A673 (cell line): ENCODE measurements at regions not wholly inside any gene's neighbourhood (a gene's known extent, or its start where the extent isn't known, plus 50 kb on each side); places are given as distances from the start of the nearest gene placed in this dataset.

Experiments used
- BruUV-seq: library from RNA; stranded (reverse); fragments of 400-500 nt; replicated peaks from 2 replicates; lab custom pipeline; 2021; lab: Mats Ljungman, UMichigan
- CTCF ChIA-PET: fragments of 300-600 bp; sonication (Branson Sonifier 250); formaldehyde crosslinking; loops from one replicate; lab custom pipeline; 2022; ENCODE audit warnings: antibody characterized with exemption; lab: Charles Lee
- POLR2A ChIA-PET: fragments of 300-600 bp; sonication (Branson Sonifier 250); formaldehyde crosslinking; loops from one replicate; lab custom pipeline; 2022; ENCODE audit warnings: antibody characterized with exemption; ENCODE audit not compliant: low non-redundant PET; lab: Charles Lee
- DNase-seq: peaks from one replicate; pipeline ENCODE4 v3.0.0-alpha.2; 2015; ENCODE audit warnings: low spot score
- H3K27ac ChIP-seq: fragments of 200-600 bp; sonication (generic); 2 replicates; pipeline ENCODE4 v1.5.1; 2016; ENCODE audit warnings: mixed run types, low read depth, mild to moderate bottlenecking, mixed read lengths, antibody characterized with exemption, low read length; ENCODE audit not compliant: poor library complexity, severe bottlenecking
- H3K27me3 ChIP-seq: fragments of 200-600 bp; sonication (generic); replicated peaks from 2 replicates; pipeline ENCODE4 v1.6.1; 2017; ENCODE audit warnings: mixed run types, low read depth, mild to moderate bottlenecking, mixed read lengths, antibody characterized with exemption, low read length; ENCODE audit not compliant: insufficient read depth, poor library complexity
- H3K36me3 ChIP-seq: fragments of 200-600 bp; sonication (generic); 2 replicates; pipeline ENCODE4 v1.6.1; 2016; ENCODE audit warnings: mixed run types, mild to moderate bottlenecking, mixed read lengths, antibody characterized with exemption, low read length; ENCODE audit not compliant: insufficient read depth, poor library complexity, severe bottlenecking
- H3K4me1 ChIP-seq: fragments of 200-600 bp; sonication (generic); 2 replicates; pipeline ENCODE4 v1.6.1; 2017; ENCODE audit warnings: mixed run types, mild to moderate bottlenecking, mixed read lengths, antibody characterized with exemption, low read length; ENCODE audit not compliant: insufficient read depth, poor library complexity, severe bottlenecking
- H3K4me3 ChIP-seq: fragments of 200-600 bp; sonication (generic); 2 replicates; pipeline ENCODE4 v1.5.1; 2016; ENCODE audit warnings: low read depth, mixed run types, mild to moderate bottlenecking, mixed read lengths, low read length; ENCODE audit not compliant: poor library complexity, severe bottlenecking
- H3K9me3 ChIP-seq: fragments of 200-600 bp; sonication (generic); 2 replicates; pipeline ENCODE4 v1.6.1; 2016; ENCODE audit warnings: mixed run types, low read depth, mild to moderate bottlenecking, mixed read lengths, antibody characterized with exemption, low read length; ENCODE audit not compliant: poor library complexity, severe bottlenecking
- CTCF ChIP-seq: fragments of 300-800, 200-600 bp; sonication (generic); conservative IDR thresholded peaks from 2 replicates; pipeline ENCODE4 v1.5.1; 2017; ENCODE audit warnings: low read depth, mild to moderate bottlenecking, antibody characterized with exemption, low read length, moderate library complexity, mixed read lengths
- EZH2 ChIP-seq: fragments of 200-600 bp; sonication (generic); IDR thresholded peaks from 2 replicates; pipeline ENCODE4 v1.6.1; 2017; ENCODE audit warnings: borderline replicate concordance, low read depth, mild to moderate bottlenecking, mixed read lengths, antibody characterized with exemption, low read length; ENCODE audit not compliant: poor library complexity, severe bottlenecking
- intact Hi-C: fragments of 100-400 bp; cut with micrococcal nuclease; formaldehyde crosslinking; loops from one replicate; pipeline ENCODE4 v1.10.0; 2022; ENCODE audit not compliant: unreplicated experiment

DNA sequence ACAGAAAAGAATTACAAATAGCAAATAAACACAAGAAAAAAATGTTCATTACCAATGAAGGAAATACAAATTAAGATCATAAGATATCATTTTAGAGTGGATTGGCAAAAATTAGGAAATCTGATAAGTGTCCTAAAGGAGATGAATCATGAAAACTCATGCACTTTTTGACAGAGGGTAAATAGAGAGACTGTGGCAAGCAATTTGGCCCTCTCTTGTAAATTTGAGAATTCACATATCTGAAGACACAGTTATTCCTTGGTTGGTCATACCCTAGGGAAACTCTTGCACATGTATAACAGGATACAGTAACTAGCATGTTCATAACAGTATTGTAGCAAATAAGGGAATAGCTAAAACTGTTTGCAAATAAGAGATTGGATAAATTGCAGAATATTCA, 246.0 kb upstream of the GADL1 start:
- H3K9me3 ChIP-seq = no peaks in the 10 kb centered on the region
- H3K27me3 ChIP-seq = no peaks in the 10 kb centered on the region
- no peak overlapping the region for H3K27ac ChIP-seq
- no TSS peak for BruUV-seq
- TF ChIP-seq CTCF (no peak), EZH2 (no peak)
- intact Hi-C loops = no loop called here
- H3K36me3 ChIP-seq = no peaks in the 10 kb centered on the region
- DNase-seq = no peak
- CTCF ChIA-PET = no interaction called here
- POLR2A ChIA-PET = no interaction called here
- no peaks in the 10 kb centered on the region for H3K4me1 ChIP-seq
- no peak overlapping the region for H3K4me3 ChIP-seq

GRCh38 chr3:31142139-31142538, 247.7 kb upstream of the GADL1 start:
- Histone ChIP-seq H3K36me3 (no peaks in the 10 kb centered on the region), H3K27ac (no peak overlapping the region), H3K27me3 (no peaks in the 10 kb centered on the region), H3K4me3 (no peak overlapping the region), H3K4me1 (no peaks in the 10 kb centered on the region), H3K9me3 (no peaks in the 10 kb centered on the region)
- CTCF ChIA-PET = no interaction called here
- no TSS peak for BruUV-seq
- POLR2A ChIA-PET = no interaction called here
- DNase-seq = no peak
- TF ChIP-seq EZH2 = no peak
- no peak for TF ChIP-seq CTCF
- intact Hi-C loops = no loop called here

GRCh38 chr3:31142543-31142942, 248.1 kb upstream of the GADL1 start:
- intact Hi-C loops = no loop called here
- no TSS peak for BruUV-seq
- no peak overlapping the region for H3K4me3 ChIP-seq
- no peaks in the 10 kb centered on the region for H3K36me3 ChIP-seq
- no peak overlapping the region for H3K27ac ChIP-seq
- DNase-seq = no peak
- TF ChIP-seq CTCF (no peak), EZH2 (no peak)
- H3K4me1 ChIP-seq = no peaks in the 10 kb centered on the region
- no peaks in the 10 kb centered on the region for H3K27me3 ChIP-seq
- no peaks in the 10 kb centered on the region for H3K9me3 ChIP-seq
- ChIA-PET POLR2A (no interaction called here), CTCF (no interaction called here)
